ENCODE measurements at regions not wholly inside any gene's neighbourhood (a gene's known extent, or its start where the extent isn't known, plus 50 kb on each side); places are given as distances from the start of the nearest gene placed in this dataset.

- TF ChIP-seq CTCF (IDR thresholded peaks at IDR 0.05): no peak
Measured at GRCh38 chr4:27720010-27720766, 859.5 kb downstream of the STIM2 start.

- TF ChIP-seq CTCF (IDR thresholded peaks at IDR 0.05): no peak
Measured at GRCh38 chr4:27721193-27721592, 860.6 kb downstream of the STIM2 start.

GRCh38 chr4:27728892-27729291 lies 868.3 kb downstream of the STIM2 start:
- no peak for TF ChIP-seq CTCF (IDR thresholded peaks at IDR 0.05)

GRCh38 chr4:27742816-27743215 lies 882.2 kb downstream of the STIM2 start:
- TF ChIP-seq CTCF (IDR thresholded peaks at IDR 0.05): no peak

GRCh38 chr4:27759611-27760575 lies 899.3 kb downstream of the STIM2 start:
- no peak for TF ChIP-seq CTCF (IDR thresholded peaks at IDR 0.05)

- TF ChIP-seq CTCF (IDR thresholded peaks at IDR 0.05): no peak
Measured at GRCh38 chr4:27763830-27764525, 903.3 kb downstream of the STIM2 start.

- no peak for TF ChIP-seq CTCF (IDR thresholded peaks at IDR 0.05)
Measured at GRCh38 chr4:27764526-27764837, 903.8 kb downstream of the STIM2 start.
